Keratinocyte (primary cell): ENCODE measurements at regions not wholly inside any gene's neighbourhood (a gene's known extent, or its start where the extent isn't known, plus 50 kb on each side); places are given as distances from the start of the nearest gene placed in this dataset.

Experiments used
- EZH2 ChIP-seq: IDR thresholded peaks from one replicate; pipeline ENCODE4 v1.6.1; 2012; ENCODE audit warnings: inconsistent platforms, mild to moderate bottlenecking, low read length, moderate library complexity
- TF ChIP-seq, protein P1 (sequence below), 3 experiments: IDR thresholded peaks in 1 of 3; conservative IDR thresholded peaks in 1 of 3; optimal IDR thresholded peaks in 1 of 3; 2 replicates in 2 of 3; 3 replicates in 1 of 3; pipeline versions ENCODE3 to v1.5.1; 2011; ENCODE audit warnings: low read length in 3 of 3, mild to moderate bottlenecking in 3 of 3, moderate library complexity in 2 of 3, control low read depth in 1 of 3, inconsistent platforms in 1 of 3; ENCODE audit not compliant: insufficient read depth in 2 of 3; ENCODE audit errors: extremely low read depth in 1 of 3

DNA sequence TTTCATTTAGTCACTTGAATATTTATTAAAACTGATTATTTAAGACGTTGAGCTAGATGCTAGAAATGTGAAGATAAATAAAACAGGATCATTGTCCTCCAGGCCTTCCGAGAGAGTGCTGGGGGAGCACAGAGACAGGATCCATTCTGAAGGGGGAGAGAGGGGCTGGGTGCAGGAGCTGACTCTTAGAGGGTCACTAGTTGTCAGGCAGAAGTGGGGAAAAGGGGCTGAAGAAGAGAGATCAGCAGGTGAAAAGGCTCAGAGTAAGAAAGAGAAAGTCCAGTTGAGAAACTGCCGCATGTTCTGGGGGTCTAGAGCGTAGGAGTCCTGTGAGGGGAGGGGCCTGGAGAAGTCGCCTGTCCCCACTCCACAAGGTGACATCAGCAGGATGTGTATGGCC is 206.2 kb upstream of the SNX19 start:
- TF ChIP-seq, protein P1, sequence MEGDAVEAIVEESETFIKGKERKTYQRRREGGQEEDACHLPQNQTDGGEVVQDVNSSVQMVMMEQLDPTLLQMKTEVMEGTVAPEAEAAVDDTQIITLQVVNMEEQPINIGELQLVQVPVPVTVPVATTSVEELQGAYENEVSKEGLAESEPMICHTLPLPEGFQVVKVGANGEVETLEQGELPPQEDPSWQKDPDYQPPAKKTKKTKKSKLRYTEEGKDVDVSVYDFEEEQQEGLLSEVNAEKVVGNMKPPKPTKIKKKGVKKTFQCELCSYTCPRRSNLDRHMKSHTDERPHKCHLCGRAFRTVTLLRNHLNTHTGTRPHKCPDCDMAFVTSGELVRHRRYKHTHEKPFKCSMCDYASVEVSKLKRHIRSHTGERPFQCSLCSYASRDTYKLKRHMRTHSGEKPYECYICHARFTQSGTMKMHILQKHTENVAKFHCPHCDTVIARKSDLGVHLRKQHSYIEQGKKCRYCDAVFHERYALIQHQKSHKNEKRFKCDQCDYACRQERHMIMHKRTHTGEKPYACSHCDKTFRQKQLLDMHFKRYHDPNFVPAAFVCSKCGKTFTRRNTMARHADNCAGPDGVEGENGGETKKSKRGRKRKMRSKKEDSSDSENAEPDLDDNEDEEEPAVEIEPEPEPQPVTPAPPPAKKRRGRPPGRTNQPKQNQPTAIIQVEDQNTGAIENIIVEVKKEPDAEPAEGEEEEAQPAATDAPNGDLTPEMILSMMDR (optimal IDR thresholded peaks at IDR 0.05 in 1 of 3, IDR thresholded peaks at IDR 0.05 in 1 of 3, conservative IDR thresholded peaks at IDR 0.05 in 1 of 3; ENCODE audit: extremely low read depth in 1 of 3, insufficient read depth in 2 of 3, low read length in 3 of 3): no peak
- no peak for TF ChIP-seq EZH2
